Spleen (tissue), 11 donors: ENCODE measurements at regions not wholly inside any gene's neighbourhood (a gene's known extent, or its start where the extent isn't known, plus 50 kb on each side); places are given as distances from the start of the nearest gene placed in this dataset.

Source experiments
- DNase-seq: peaks from one replicate; pipeline ENCODE4 v3.0.0-alpha.2; 2020
- H3K27ac ChIP-seq, 8 donors: fragments of 200-600 bp; sonication (generic) in 7 of 8; 1 replicate in 4 of 8; 2 replicates in 4 of 8; pipeline versions ENCODE4 v1.5.0 to v1.8.0; 2016 to 2021; ENCODE audit warnings: inconsistent platforms in 4 of 8, mild to moderate bottlenecking in 4 of 8, moderate library complexity in 1 of 8
- H3K27me3 ChIP-seq, 7 donors: fragments of 200-600 bp; sonication (generic) in 6 of 7; replicated peaks in 1 of 7; 1 replicate in 4 of 7; 2 replicates in 3 of 7; pipeline versions ENCODE4 v1.5.0 to v1.8.0; 2016 to 2021; ENCODE audit warnings: inconsistent platforms in 3 of 7, mild to moderate bottlenecking in 1 of 7
- H3K36me3 ChIP-seq, 6 donors: fragments of 200-600 bp; sonication (generic) in 5 of 6; 1 replicate in 4 of 6; 2 replicates in 2 of 6; pipeline versions ENCODE4 v1.5.0 to v1.8.0; 2016 to 2021; ENCODE audit warnings: inconsistent platforms in 2 of 6
- H3K4me1 ChIP-seq, 6 donors: fragments of 200-600 bp; sonication (generic) in 5 of 6; 1 replicate in 3 of 6; 2 replicates in 3 of 6; pipeline versions ENCODE4 v1.5.0 to v1.8.0; 2016 to 2021; ENCODE audit warnings: inconsistent platforms in 3 of 6
- H3K4me3 ChIP-seq, 8 donors: fragments of 200-600 bp; sonication (generic) in 7 of 8; 1 replicate in 4 of 8; 2 replicates in 4 of 8; pipeline versions ENCODE4 v1.5.0 to v1.8.0; 2016 to 2021; ENCODE audit warnings: inconsistent platforms in 4 of 8, mild to moderate bottlenecking in 4 of 8, moderate library complexity in 2 of 8
- H3K9me3 ChIP-seq, 8 donors: fragments of 200-600 bp; sonication (generic) in 7 of 8; 1 replicate in 4 of 8; 2 replicates in 4 of 8; pipeline versions ENCODE4 v1.5.0 to v1.8.0; 2016 to 2021; ENCODE audit warnings: inconsistent platforms in 4 of 8
- POLR2A ChIP-seq, 3 donors: fragments of 450-650 bp; IDR thresholded peaks; one replicate each; pipeline ENCODE4 v1.5.1; 2017; ENCODE audit warnings: antibody characterized with exemption in 3 of 3, mild to moderate bottlenecking in 1 of 3
- POLR2AphosphoS5 ChIP-seq, 3 donors: sonication (generic); formaldehyde crosslinking; IDR thresholded peaks; one replicate each; pipeline ENCODE4 v1.5.1; 2017; ENCODE audit warnings: antibody characterized with exemption in 3 of 3
- WGBS, 5 donors: extraction: QIAGEN DNeasy Blood & Tissue Kit in 3 of 5; methylation state at CpG; one replicate each; pipeline versions ENCODE4 v1.1.5 to v1.1.7; 2013 to 2018; 5-methylcytosine and 5-hydroxymethylcytosine counted together
- intact Hi-C: fragments of 100-400 bp; cut with DNase I; formaldehyde crosslinking; loops from one replicate; pipeline ENCODE4 v1.15.0; 2023; ENCODE audit warnings: low total_unique reads
- TF ChIP-seq, protein P1 (sequence below), 11 experiments: fragments of 200-600 bp in 7 of 11; fragments of 450-650 bp in 4 of 11; sonication (generic) in 4 of 11; IDR thresholded peaks in 8 of 11; conservative IDR thresholded peaks in 3 of 11; 1 replicate in 7 of 11; 2 replicates in 4 of 11; pipeline versions ENCODE4 v1.4.0 to v1.8.0; 2016 to 2021; ENCODE audit warnings: antibody characterized with exemption in 11 of 11, inconsistent platforms in 4 of 11, mild to moderate bottlenecking in 1 of 11
- donor health status: healthy with polysubstance abuse.
- donor health status: DM: no; HTN: no; CAD: no; lungs with moderate emphysema.
- donor health status: DM: no; HTN: no; CAD: no.
- donor health status: Bipolar disorder and iron deficiency.
- donor health status: healthy.
- donor health status: DM: no; HTN: no; CAD: no.
- donor health status: DM: yes; HTN: yes; CAD: no.

- 71 to 85% (median 78%) methylated on average over 6 of the region's 6 CpGs for WGBS, 5 donors
- intact Hi-C loops: no loop called here
- peaks cover 0 to 34% (median 0%) of the 10 kb centered on the region in 7 donors for H3K27me3 ChIP-seq
- H3K36me3 ChIP-seq: no peaks in the 10 kb centered on the region
- no peak for DNase-seq
- TF ChIP-seq, protein P1, sequence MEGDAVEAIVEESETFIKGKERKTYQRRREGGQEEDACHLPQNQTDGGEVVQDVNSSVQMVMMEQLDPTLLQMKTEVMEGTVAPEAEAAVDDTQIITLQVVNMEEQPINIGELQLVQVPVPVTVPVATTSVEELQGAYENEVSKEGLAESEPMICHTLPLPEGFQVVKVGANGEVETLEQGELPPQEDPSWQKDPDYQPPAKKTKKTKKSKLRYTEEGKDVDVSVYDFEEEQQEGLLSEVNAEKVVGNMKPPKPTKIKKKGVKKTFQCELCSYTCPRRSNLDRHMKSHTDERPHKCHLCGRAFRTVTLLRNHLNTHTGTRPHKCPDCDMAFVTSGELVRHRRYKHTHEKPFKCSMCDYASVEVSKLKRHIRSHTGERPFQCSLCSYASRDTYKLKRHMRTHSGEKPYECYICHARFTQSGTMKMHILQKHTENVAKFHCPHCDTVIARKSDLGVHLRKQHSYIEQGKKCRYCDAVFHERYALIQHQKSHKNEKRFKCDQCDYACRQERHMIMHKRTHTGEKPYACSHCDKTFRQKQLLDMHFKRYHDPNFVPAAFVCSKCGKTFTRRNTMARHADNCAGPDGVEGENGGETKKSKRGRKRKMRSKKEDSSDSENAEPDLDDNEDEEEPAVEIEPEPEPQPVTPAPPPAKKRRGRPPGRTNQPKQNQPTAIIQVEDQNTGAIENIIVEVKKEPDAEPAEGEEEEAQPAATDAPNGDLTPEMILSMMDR (IDR thresholded peaks at IDR 0.05 in 8 of 11, conservative IDR thresholded peaks at IDR 0.05 in 3 of 11): no peak
- TF ChIP-seq POLR2A (IDR thresholded peaks at IDR 0.05): no peak
- TF ChIP-seq POLR2AphosphoS5 (IDR thresholded peaks at IDR 0.05): no peak
- H3K4me3 ChIP-seq: no peak overlapping the region
- no peaks in the 10 kb centered on the region for H3K9me3 ChIP-seq
- H3K27ac ChIP-seq: no peak overlapping the region
- H3K4me1 ChIP-seq: no peaks in the 10 kb centered on the region
Observed at GRCh38 chr1:181345146-181345545, 138.2 kb upstream of the CACNA1E start.

DNA sequence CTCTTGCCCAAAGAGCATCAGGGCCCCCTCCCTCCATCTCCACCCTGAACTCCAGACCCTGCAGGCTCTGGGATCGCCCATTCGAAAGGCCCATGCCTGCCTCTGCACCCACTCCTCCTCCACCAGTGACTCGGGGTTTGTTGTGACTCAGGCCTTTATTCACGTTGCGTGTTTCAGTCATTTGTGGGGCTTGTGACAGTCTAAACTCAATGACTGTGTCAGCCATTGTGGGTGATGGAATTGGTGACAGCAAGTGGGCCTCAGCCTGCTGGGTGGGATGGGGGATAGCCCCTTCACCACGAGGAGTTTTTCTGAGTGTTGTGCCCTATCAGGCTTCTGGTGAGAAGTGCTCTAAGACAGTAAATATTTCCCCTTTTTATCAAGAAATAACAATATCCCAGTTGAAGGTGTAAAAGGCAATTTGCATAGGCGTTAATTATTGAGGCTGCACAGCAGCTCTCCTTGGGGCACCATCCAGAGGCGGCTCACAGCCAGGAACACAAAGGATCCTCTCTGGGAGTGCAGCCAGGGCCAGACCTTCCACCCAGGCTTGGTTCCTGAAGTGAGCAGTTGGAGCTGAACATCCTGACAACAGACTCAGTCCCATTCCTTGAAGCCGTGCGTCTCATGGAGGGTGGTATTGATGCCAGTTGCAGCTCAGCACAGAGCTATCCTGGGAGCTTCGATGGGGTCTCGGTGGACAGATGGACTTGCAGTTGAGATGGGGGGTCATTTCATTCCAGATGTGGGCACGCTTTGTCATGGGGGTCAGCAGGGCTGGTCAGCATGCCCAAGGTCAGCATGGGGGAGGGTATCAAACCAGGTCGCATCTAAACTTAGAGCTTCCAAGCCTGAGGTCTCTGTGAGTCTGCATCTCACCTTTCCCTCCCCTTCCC lies 135.6 kb upstream of the CACNA1E start:
- intact Hi-C loops: no loop called here
- Histone ChIP-seq H3K4me1 (no peaks in the 10 kb centered on the region), H3K9me3 (no peaks in the 10 kb centered on the region), H3K27ac (no peak overlapping the region), H3K4me3 (no peak overlapping the region), H3K36me3 (no peaks in the 10 kb centered on the region), H3K27me3 (peaks cover 0 to 29% (median 0%) of the 10 kb centered on the region in 7 donors)
- WGBS, 5 donors: 75 to 86% (median 82%) methylated on average over 12 to 14 of the region's 14 CpGs
- no peak for DNase-seq
- no peak for TF ChIP-seq POLR2AphosphoS5 (IDR thresholded peaks at IDR 0.05)
- TF ChIP-seq, protein P1 (IDR thresholded peaks at IDR 0.05 in 8 of 11, conservative IDR thresholded peaks at IDR 0.05 in 3 of 11): no peak
- TF ChIP-seq POLR2A (IDR thresholded peaks at IDR 0.05): no peak

DNA sequence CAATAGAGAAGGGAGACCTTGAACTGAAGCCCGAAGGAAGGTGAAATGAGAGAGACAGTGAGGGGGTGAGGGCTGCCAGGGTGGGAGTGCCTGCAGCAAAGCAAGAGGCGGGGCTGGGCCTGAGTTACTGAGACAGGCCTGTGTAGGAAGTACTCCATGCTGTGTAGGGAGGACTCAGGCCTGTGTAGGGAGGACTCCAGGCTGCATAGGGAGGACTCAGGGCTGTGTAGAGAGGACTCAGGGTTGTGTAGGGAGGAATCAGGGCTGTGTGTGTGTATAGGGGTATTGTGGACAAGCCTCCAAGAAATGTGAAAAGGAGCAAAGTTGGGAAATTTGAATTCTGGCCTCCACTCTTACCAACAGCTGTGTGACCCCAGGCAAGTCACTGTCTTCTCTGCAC lies 133.8 kb upstream of the CACNA1E start:
- TF ChIP-seq POLR2A (IDR thresholded peaks at IDR 0.05) (no peak), POLR2AphosphoS5 (IDR thresholded peaks at IDR 0.05) (no peak)
- TF ChIP-seq, protein P1 (IDR thresholded peaks at IDR 0.05 in 8 of 11, conservative IDR thresholded peaks at IDR 0.05 in 3 of 11): no peak
- WGBS, 5 donors: 64 to 83% (median 80%) methylated on average over 2 of the region's 2 CpGs
- Histone ChIP-seq H3K27me3 (peaks cover 0 to 15% (median 0%) of the 10 kb centered on the region in 7 donors), H3K27ac (no peak overlapping the region), H3K4me3 (no peak overlapping the region), H3K9me3 (no peaks in the 10 kb centered on the region), H3K4me1 (no peaks in the 10 kb centered on the region), H3K36me3 (no peaks in the 10 kb centered on the region)
- intact Hi-C loops: no loop called here
- DNase-seq: no peak

DNA sequence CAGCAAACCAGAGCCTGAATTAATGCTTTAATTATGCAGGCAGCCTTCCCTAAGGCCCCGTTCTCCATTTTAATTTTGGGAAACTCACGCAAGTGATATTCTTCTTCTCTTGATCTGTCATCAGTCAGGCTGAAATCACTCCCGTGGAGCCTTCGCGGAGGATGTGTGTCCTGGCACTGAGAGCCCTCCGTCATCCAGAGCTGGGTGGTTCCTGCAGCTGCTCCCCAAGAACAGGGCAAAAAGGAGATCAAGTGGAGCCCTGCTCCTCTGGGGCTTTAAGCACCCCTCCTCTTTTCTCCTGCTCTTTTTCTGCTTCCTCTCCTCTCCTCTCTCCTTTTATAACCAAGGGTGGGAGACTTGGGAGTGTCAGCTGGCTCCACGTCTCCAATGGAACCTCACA lies 133.2 kb upstream of the CACNA1E start:
- H3K4me1 ChIP-seq: no peaks in the 10 kb centered on the region

More for the DNA sequence above, 133.2 kb upstream of the CACNA1E start:
- no peak overlapping the region for H3K27ac ChIP-seq
- 86 to 92% (median 91%) methylated on average over 7 of the region's 7 CpGs for WGBS, 5 donors
- no peak overlapping the region for H3K4me3 ChIP-seq
- no peaks in the 10 kb centered on the region for H3K9me3 ChIP-seq
- peaks cover 0 to 9% (median 0%) of the 10 kb centered on the region in 7 donors for H3K27me3 ChIP-seq
- no peak for DNase-seq
- intact Hi-C loops: no loop called here
- TF ChIP-seq POLR2A (IDR thresholded peaks at IDR 0.05) (no peak), POLR2AphosphoS5 (IDR thresholded peaks at IDR 0.05) (no peak)
- TF ChIP-seq, protein P1 (IDR thresholded peaks at IDR 0.05 in 8 of 11, conservative IDR thresholded peaks at IDR 0.05 in 3 of 11): no peak
- H3K36me3 ChIP-seq: no peaks in the 10 kb centered on the region
